Activated B cell treated with CpG ODN at 0.5 μM for 24 hours (primary cell): ENCODE measurements at regions not wholly inside any gene's neighbourhood (a gene's known extent, or its start where the extent isn't known, plus 50 kb on each side); places are given as distances from the start of the nearest gene placed in this dataset.

Experiments
- ATAC-seq: fragments of 200-7000 bp; cut with Tn5 transposase; one replicate; pipeline ENCODE4 v1.10.0; 2021; ENCODE audit warnings: low read depth, mild to moderate bottlenecking, moderate library complexity
- CTCF ChIA-PET: fragments of 350-600 bp; sonication (Branson Sonifier 250); formaldehyde crosslinking; loops from one replicate; lab custom pipeline; 2021; ENCODE audit warnings: antibody characterized with exemption; lab: Charles Lee
- POLR2A ChIA-PET: fragments of 350-600 bp; sonication (Branson Sonifier 250); formaldehyde crosslinking; loops from one replicate; lab custom pipeline; 2021; ENCODE audit warnings: antibody characterized with exemption; lab: Charles Lee
- DNase-seq: peaks from one replicate; pipeline ENCODE4 v3.0.0; 2022
- H3K27ac Mint-ChIP-seq: one replicate; pipeline ENCODE4 v1.8.0; 2020; ENCODE audit warnings: mixed read lengths
- H3K27me3 Mint-ChIP-seq: one replicate; pipeline ENCODE4 v1.8.0; 2021; ENCODE audit warnings: mixed read lengths
- H3K36me3 Mint-ChIP-seq: one replicate; pipeline ENCODE4 v1.8.0; 2021; ENCODE audit warnings: low read depth, mixed read lengths
- H3K4me1 Mint-ChIP-seq: one replicate; pipeline ENCODE4 v1.8.0; 2021; ENCODE audit warnings: mixed read lengths
- H3K4me3 Mint-ChIP-seq: one replicate; pipeline ENCODE4 v1.8.0; 2020; ENCODE audit warnings: mild to moderate bottlenecking, mixed read lengths
- H3K9me3 Mint-ChIP-seq: one replicate; pipeline ENCODE4 v1.8.0; 2020; ENCODE audit warnings: mixed read lengths
- intact Hi-C: fragments of 100-400 bp; cut with micrococcal nuclease; formaldehyde crosslinking; loops from one replicate; pipeline ENCODE4 v1.15.1; 2024
- TF ChIP-seq, protein P1 (sequence below): fragments of 200-600 bp; IDR thresholded peaks from one replicate; pipeline ENCODE4 v1.8.0; 2022; ENCODE audit warnings: antibody characterized with exemption, mild to moderate bottlenecking

DNA sequence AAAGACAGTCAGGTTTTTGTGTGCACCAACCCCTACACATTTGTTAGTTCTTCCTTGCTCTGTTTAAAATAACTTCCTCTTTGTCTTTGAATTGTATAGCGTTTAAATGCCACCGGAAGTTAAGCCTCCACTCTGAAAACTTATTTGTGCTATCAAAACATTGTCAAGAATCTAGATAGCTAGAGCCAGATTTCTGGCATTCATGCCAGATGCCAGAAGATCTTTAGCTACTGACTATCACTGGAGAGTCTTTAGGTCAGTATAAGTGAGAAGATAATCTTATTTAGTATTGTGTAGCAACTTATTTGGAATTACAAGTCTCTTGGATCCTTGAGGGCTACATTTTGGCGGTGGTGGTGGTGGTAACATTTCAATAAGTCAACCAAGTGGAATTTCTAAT, 63.4 kb upstream of the ADAM23 start:
- ChIA-PET POLR2A (no interaction called here), CTCF (no interaction called here)
- DNase-seq (no peak), ATAC-seq (no peak)
- Mint-ChIP-seq H3K36me3 (no peaks in the 10 kb centered on the region), H3K4me3 (no peak overlapping the region), H3K9me3 (peaks cover 18% of the 10 kb centered on the region), H3K4me1 (no peaks in the 10 kb centered on the region), H3K27me3 (peaks cover 3% of the 10 kb centered on the region), H3K27ac (no peak overlapping the region)
- TF ChIP-seq, protein P1, sequence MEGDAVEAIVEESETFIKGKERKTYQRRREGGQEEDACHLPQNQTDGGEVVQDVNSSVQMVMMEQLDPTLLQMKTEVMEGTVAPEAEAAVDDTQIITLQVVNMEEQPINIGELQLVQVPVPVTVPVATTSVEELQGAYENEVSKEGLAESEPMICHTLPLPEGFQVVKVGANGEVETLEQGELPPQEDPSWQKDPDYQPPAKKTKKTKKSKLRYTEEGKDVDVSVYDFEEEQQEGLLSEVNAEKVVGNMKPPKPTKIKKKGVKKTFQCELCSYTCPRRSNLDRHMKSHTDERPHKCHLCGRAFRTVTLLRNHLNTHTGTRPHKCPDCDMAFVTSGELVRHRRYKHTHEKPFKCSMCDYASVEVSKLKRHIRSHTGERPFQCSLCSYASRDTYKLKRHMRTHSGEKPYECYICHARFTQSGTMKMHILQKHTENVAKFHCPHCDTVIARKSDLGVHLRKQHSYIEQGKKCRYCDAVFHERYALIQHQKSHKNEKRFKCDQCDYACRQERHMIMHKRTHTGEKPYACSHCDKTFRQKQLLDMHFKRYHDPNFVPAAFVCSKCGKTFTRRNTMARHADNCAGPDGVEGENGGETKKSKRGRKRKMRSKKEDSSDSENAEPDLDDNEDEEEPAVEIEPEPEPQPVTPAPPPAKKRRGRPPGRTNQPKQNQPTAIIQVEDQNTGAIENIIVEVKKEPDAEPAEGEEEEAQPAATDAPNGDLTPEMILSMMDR, result no peak
- intact Hi-C loops, result no loop called here

DNA sequence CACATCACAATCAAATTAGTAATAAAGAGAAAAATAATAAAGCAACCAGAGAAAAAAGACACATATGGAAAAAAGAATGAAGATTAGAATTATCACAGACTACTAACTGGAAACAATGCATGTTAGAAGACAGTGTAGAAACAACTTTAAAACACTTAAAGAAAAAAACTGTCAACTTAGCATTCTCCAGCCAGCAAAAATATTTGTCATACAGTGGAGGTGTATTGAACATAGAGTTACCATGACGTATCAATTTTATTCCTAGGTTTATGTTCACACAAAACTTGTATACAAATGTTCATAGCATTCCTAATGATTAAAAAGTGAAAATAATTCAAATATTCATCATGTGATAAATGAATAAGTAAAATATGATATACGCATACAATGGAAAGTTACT, 61.5 kb upstream of the ADAM23 start:
- Mint-ChIP-seq H3K4me1 (no peaks in the 10 kb centered on the region), H3K36me3 (no peaks in the 10 kb centered on the region), H3K27me3 (peaks cover 3% of the 10 kb centered on the region), H3K9me3 (peaks cover 6% of the 10 kb centered on the region), H3K27ac (no peak overlapping the region), H3K4me3 (no peak overlapping the region)
- TF ChIP-seq, protein P1, result no peak
- ChIA-PET CTCF (no interaction called here), POLR2A (no interaction called here)
- DNase-seq, result no peak
- intact Hi-C loops, result no loop called here
- no peak for ATAC-seq

DNA sequence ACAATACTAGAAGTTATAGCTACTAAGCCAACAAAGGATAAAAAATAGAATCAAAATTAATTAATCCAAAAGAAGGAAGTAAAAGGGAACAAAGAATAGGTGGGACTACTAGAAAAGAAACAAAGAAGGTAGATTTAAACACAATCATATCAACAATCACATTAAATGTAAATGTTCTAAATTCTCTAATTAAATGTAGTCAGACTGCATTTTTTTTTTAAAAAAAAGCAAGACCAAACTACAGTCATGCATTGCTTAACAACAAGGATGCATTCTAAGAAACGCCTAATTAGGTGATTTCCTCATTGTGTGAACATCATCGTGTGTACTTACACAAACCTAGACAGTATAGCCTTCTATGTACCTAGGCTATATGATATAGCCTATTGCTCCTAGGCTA, 59.7 kb upstream of the ADAM23 start:
- no peaks in the 10 kb centered on the region for H3K4me1 Mint-ChIP-seq
- no peak for DNase-seq
- no peak overlapping the region for H3K27ac Mint-ChIP-seq
- ChIA-PET CTCF (no interaction called here), POLR2A (no interaction called here)
- peaks cover 6% of the 10 kb centered on the region for H3K9me3 Mint-ChIP-seq
- TF ChIP-seq, protein P1, result no peak
- H3K4me3 Mint-ChIP-seq, result no peak overlapping the region
- intact Hi-C loops, result no loop called here
- no peak for ATAC-seq
- H3K27me3 Mint-ChIP-seq, result no peaks in the 10 kb centered on the region
- no peaks in the 10 kb centered on the region for H3K36me3 Mint-ChIP-seq

DNA sequence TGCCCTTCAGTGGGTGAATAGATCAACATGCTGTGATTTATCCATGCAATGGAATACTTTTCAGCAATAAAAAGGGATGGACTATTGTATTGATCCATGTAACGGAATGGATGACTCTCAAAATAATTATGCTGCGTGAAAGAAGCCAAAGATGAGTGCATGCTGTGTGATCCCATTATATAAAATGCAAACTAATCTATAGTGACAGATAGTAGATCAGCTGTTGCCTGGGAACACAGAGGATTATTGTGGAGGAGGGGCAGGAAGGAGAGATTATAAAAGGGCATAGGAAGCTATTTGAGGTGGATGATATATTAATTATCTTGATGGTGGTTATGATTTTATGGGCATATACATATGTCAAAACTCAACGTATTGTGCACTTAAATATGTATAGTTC, 55.5 kb upstream of the ADAM23 start:
- Mint-ChIP-seq H3K4me1 (no peaks in the 10 kb centered on the region), H3K36me3 (no peaks in the 10 kb centered on the region), H3K9me3 (peaks cover 3% of the 10 kb centered on the region), H3K27ac (no peak overlapping the region), H3K4me3 (no peak overlapping the region), H3K27me3 (no peaks in the 10 kb centered on the region)
- CTCF ChIA-PET, result no interaction called here
- intact Hi-C loops, result no loop called here
- TF ChIP-seq, protein P1, result no peak
- DNase-seq, result no peak
- POLR2A ChIA-PET, result no interaction called here
- no peak for ATAC-seq

DNA sequence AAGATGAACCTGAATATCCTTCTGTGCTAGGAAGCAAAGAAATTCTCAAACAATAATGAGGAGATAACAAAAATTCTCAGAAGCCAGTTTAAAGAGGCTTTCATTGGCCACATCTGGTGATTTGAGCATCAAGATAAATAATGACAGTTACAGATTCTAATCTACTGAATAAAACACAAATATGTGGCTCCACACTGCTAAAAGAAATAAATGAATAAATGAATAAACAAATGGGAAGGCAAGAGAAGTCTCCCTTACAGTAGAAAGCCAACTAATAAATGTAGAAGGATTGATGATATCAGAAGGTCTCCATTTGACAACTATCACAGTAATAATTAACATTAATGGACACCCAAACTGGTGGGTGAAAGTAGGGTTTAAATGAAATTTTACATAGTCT, 54.6 kb upstream of the ADAM23 start:
- no peaks in the 10 kb centered on the region for H3K4me1 Mint-ChIP-seq
- no peaks in the 10 kb centered on the region for H3K27me3 Mint-ChIP-seq
- CTCF ChIA-PET, result no interaction called here
- no peaks in the 10 kb centered on the region for H3K36me3 Mint-ChIP-seq
- no peak overlapping the region for H3K4me3 Mint-ChIP-seq
- no peak for DNase-seq
- POLR2A ChIA-PET, result no interaction called here
- no peak for ATAC-seq
- TF ChIP-seq, protein P1, result no peak
- H3K9me3 Mint-ChIP-seq, result peaks cover 4% of the 10 kb centered on the region
- intact Hi-C loops, result no loop called here
- no peak overlapping the region for H3K27ac Mint-ChIP-seq
